Lower leg skin (tissue), 4 donors: ENCODE measurements at regions not wholly inside any gene's neighbourhood (a gene's known extent, or its start where the extent isn't known, plus 50 kb on each side); places are given as distances from the start of the nearest gene placed in this dataset.

Experiments
- DNase-seq, 2 donors: peaks; one replicate each; pipeline ENCODE4 v3.0.0-alpha.2; 2019; ENCODE audit warnings: low spot score in 2 of 2
- H3K4me3 ChIP-seq: fragments of 200-600 bp; sonication (generic); 2 replicates; pipeline ENCODE4 v1.5.1; 2017; ENCODE audit warnings: mild to moderate bottlenecking, low read depth; ENCODE audit not compliant: poor library complexity, severe bottlenecking
- CTCF ChIP-seq, 3 donors: fragments of 450-650 bp; IDR thresholded peaks; one replicate each; pipeline ENCODE4 v1.5.1; 2016; ENCODE audit warnings: antibody characterized with exemption in 3 of 3, mild to moderate bottlenecking in 3 of 3, moderate library complexity in 2 of 3
- POLR2A ChIP-seq, 2 donors: fragments of 450-650 bp; IDR thresholded peaks; one replicate each; pipeline ENCODE4 v1.6.1; 2016 to 2017; ENCODE audit warnings: antibody characterized with exemption in 2 of 2, mild to moderate bottlenecking in 1 of 2, moderate library complexity in 1 of 2
- WGBS, 2 donors: methylation state at CpG; one replicate each; pipeline ENCODE4 v1.1.5; 2018; 5-methylcytosine and 5-hydroxymethylcytosine counted together
- intact Hi-C: fragments of 100-400 bp; cut with DNase I; formaldehyde crosslinking; loops from one replicate; pipeline ENCODE4 v1.15.0; 2023; ENCODE audit warnings: low total_unique reads

DNA sequence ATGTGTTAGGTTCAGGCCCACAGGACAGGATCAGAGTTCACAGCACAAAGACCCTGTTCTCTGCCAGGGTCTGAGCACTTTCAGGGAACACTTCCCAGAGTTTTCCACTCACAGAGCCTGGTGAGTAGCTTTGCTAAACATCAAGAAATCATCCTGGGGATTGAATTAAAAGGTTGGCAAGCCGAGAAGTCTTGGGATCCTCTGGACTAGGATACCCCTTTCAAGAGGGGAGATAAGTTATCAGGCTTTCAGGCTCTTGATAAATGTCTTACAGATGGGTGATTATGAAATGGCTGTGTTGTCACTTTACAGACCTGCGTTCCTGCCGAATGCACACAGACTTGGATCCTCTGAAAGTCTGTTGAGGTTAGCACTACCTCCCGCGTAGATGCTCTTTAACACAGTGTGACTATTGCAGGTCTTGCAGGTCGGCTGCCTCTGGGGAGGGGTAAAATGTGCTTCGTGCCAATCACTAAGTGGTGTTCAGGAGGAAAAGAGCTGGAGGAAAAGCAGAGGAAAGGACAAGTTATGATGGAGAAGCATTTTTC is 473.5 kb upstream of the AKR1E2 start:
- no peak overlapping the region for H3K4me3 ChIP-seq
- intact Hi-C loops, result no loop called here
- TF ChIP-seq POLR2A (IDR thresholded peaks at IDR 0.05), result no peak
- TF ChIP-seq CTCF (IDR thresholded peaks at IDR 0.05), result no peak
- whole genome bisulfite sequencing, 2 donors, result 45 to 50% methylated on average over 7 of the region's 7 CpGs
- no peak for DNase-seq

DNA sequence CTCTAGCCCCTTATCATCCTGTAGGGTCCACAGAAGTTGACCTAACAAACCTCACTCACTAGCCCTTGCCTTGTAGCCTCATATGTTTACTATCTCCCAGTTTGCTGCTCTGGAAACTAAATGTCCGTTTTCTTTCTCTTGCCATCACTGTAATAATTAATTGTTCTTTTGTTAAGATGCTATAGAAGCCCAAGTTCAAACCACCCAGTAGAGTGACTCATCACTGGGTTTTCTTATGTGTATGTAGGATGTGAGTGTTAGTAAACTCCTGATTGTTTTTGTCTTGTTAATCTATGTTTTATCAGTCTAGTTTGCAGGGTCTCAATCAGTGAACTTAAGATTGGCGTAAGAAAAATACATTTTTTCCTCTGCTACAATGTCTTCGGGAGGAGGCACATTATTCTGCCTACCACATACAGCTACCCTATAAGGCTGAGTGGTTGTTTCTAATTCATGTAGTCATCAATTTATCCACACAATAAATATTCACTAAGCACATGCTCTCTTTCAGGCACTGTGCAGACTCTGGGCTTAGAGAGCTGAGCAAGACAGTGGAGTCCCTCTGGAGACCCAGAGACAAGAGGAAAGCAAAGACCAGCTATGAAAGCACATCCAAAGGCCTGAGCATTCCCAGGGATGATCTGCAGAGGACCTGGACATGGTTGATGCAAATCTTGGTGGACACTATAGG is 474.1 kb upstream of the AKR1E2 start:
- TF ChIP-seq POLR2A (IDR thresholded peaks at IDR 0.05), result no peak
- no peak for TF ChIP-seq CTCF (IDR thresholded peaks at IDR 0.05)
- H3K4me3 ChIP-seq, result no peak overlapping the region
- DNase-seq, result no peak
- intact Hi-C loops, result no loop called here
- 75 to 83% methylated on average over 3 of the region's 3 CpGs for WGBS, 2 donors

GRCh38 chr10:4347397-4347796 is 478.6 kb upstream of the AKR1E2 start:
- WGBS, 2 donors, result 71 to 82% methylated on average over 6 of the region's 6 CpGs
- TF ChIP-seq CTCF (IDR thresholded peaks at IDR 0.05), result no peak
- TF ChIP-seq POLR2A (IDR thresholded peaks at IDR 0.05), result no peak
- H3K4me3 ChIP-seq, result no peak overlapping the region
- intact Hi-C loops, result no loop called here
- no peak for DNase-seq

GRCh38 chr10:4345877-4346646 is 479.9 kb upstream of the AKR1E2 start:
- 56 to 63% methylated on average over 2 of the region's 2 CpGs for WGBS, 2 donors
- TF ChIP-seq CTCF (IDR thresholded peaks at IDR 0.05), result no peak
- no peak for TF ChIP-seq POLR2A (IDR thresholded peaks at IDR 0.05)
- no peak for DNase-seq
- intact Hi-C loops, result no loop called here
- no peak overlapping the region for H3K4me3 ChIP-seq

GRCh38 chr10:4344492-4344994 is 481.5 kb upstream of the AKR1E2 start:
- TF ChIP-seq POLR2A (IDR thresholded peaks at IDR 0.05), result no peak
- TF ChIP-seq CTCF (IDR thresholded peaks at IDR 0.05), result no peak
- WGBS, 2 donors, result 8 to 14% methylated on average over 10 of the region's 10 CpGs
- intact Hi-C loops, result no loop called here
- H3K4me3 ChIP-seq, result no peak overlapping the region
- peak; percentile 89 to 95 for DNase-seq
